Hindlimb muscle (tissue), 1 donor: ENCODE measurements at regions not wholly inside any gene's neighbourhood (a gene's known extent, or its start where the extent isn't known, plus 50 kb on each side); places are given as distances from the start of the nearest gene placed in this dataset.

Source experiments
- DNase-seq: peaks from one replicate; pipeline ENCODE4 v3.0.0-alpha.2; 2013

GRCh38 chr16:50876263-50876662 is 134.4 kb downstream of the CYLD start:
- DNase-seq: no peak

- DNase-seq: no peak
Observed at GRCh38 chr16:50868577-50868976, 126.7 kb downstream of the CYLD start.

- DNase-seq: no peak
Observed at GRCh38 chr16:50866806-50867205, 124.9 kb downstream of the CYLD start.

- no peak for DNase-seq
Observed at GRCh38 chr16:50864386-50864785, 122.5 kb downstream of the CYLD start.

- DNase-seq: no peak
Observed at GRCh38 chr16:50863644-50864144, 121.8 kb downstream of the CYLD start.

- DNase-seq: no peak
Observed at GRCh38 chr16:50862818-50863643, 121.1 kb downstream of the CYLD start.

GRCh38 chr16:50861970-50862411 is 120.1 kb downstream of the CYLD start:
- no peak for DNase-seq

GRCh38 chr16:50861451-50861850 is 119.6 kb downstream of the CYLD start:
- DNase-seq: no peak

GRCh38 chr16:50859628-50860360 is 117.9 kb downstream of the CYLD start:
- DNase-seq: no peak

GRCh38 chr16:50858877-50859627 is 117.2 kb downstream of the CYLD start:
- no peak for DNase-seq

- no peak for DNase-seq
Observed at GRCh38 chr16:50858376-50858775, 116.5 kb downstream of the CYLD start.

GRCh38 chr16:50857881-50858280 is 116.0 kb downstream of the CYLD start:
- DNase-seq: no peak

- no peak for DNase-seq
Observed at GRCh38 chr16:50856991-50857390, 115.1 kb downstream of the CYLD start.

- no peak for DNase-seq
Observed at GRCh38 chr16:50853329-50853728, 111.4 kb downstream of the CYLD start.
